HUES48 (cell line): ENCODE measurements at regions not wholly inside any gene's neighbourhood (a gene's known extent, or its start where the extent isn't known, plus 50 kb on each side); places are given as distances from the start of the nearest gene placed in this dataset.

Experiments used
- H3K27ac ChIP-seq: one replicate; pipeline ENCODE4 v1.7.0; 2013; ENCODE audit warnings: low read depth, low read length, inconsistent platforms
- H3K27me3 ChIP-seq: 2 replicates; pipeline ENCODE4 v1.6.1; 2013; ENCODE audit warnings: mild to moderate bottlenecking, low read length; ENCODE audit not compliant: control insufficient read depth, insufficient read depth
- H3K36me3 ChIP-seq: 2 replicates; pipeline ENCODE4 v1.6.1; 2013; ENCODE audit warnings: low read length; ENCODE audit not compliant: control insufficient read depth, insufficient read depth
- H3K4me1 ChIP-seq: 2 replicates; pipeline ENCODE4 v1.6.1; 2013; ENCODE audit warnings: mild to moderate bottlenecking, low read length; ENCODE audit not compliant: control insufficient read depth, insufficient read depth
- H3K4me3 ChIP-seq: 2 replicates; pipeline ENCODE4 v1.5.1; 2013; ENCODE audit warnings: mild to moderate bottlenecking, low read depth, low read length
- H3K9ac ChIP-seq: 2 replicates; pipeline ENCODE4 v1.6.1; 2013; ENCODE audit warnings: mild to moderate bottlenecking, low read depth, low read length, moderate library complexity
- H3K9me3 ChIP-seq: 2 replicates; pipeline ENCODE4 v1.6.1; 2013; ENCODE audit warnings: low read length; ENCODE audit not compliant: control insufficient read depth, insufficient read depth

DNA sequence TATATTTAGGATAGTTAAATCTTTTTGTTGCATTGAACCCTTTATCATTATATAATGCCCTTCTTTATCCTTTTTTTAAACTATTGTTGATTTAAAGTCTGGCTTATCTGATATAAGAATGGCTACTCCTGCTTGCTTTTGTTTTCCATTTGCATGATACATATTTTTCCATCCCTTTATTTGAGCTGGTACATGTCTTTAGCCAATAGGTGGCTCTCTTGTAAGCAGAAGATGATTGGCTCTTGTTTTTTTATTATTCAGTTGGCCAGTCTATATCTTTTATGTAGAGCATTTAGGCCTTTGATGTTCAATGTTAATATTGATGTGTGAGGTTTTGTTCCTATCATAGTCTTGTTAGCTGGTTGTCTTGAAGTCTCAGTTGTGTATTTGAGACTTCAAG, 99.5 kb upstream of the MCTP2 start:
- Histone ChIP-seq H3K9me3 (no peaks in the 10 kb centered on the region), H3K4me1 (no peaks in the 10 kb centered on the region), H3K9ac (no peak overlapping the region), H3K36me3 (no peaks in the 10 kb centered on the region), H3K4me3 (no peak overlapping the region), H3K27me3 (no peaks in the 10 kb centered on the region), H3K27ac (no peak overlapping the region)

DNA sequence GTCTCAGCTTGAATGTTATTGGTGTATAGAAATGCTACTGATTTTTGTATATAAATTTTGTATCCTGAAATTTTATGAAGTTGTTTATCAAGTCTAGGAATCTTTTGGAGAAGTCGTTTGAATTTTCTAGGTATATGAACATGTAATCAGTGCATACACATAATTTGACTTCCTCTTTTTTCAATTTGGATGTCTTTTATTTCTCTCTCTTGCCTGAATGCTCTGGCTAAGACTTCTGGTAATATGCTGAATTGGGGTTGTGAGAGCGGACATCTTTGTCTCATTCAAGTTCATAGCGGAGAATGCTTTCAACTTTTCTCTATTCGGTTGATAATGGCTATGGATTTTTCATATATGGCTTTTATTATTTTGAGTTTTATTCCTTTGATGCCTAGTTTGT, 100.9 kb upstream of the MCTP2 start:
- Histone ChIP-seq H3K4me3 (no peak overlapping the region), H3K27me3 (no peaks in the 10 kb centered on the region), H3K36me3 (no peaks in the 10 kb centered on the region), H3K4me1 (no peaks in the 10 kb centered on the region), H3K9me3 (no peaks in the 10 kb centered on the region), H3K27ac (no peak overlapping the region), H3K9ac (no peak overlapping the region)

DNA sequence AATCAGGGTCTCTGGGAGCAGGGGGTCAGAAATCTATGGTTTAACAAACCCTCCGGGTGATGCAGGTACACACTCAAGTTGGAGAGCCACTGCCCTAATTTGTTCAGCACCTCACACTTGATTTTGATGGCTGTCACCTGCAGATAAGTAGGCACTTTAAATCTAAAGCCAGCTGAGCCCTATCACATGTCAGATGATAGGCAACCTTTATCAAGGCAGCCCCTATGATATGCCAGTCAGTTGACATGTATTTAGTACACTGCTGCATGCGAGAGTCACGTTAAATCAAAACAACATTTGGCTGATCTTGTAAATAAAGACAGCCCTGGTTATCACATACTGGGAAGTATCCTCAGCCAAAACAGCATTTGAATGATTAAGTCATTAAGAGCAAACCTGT, 104.4 kb upstream of the MCTP2 start:
- H3K36me3 ChIP-seq: no peaks in the 10 kb centered on the region
- no peaks in the 10 kb centered on the region for H3K9me3 ChIP-seq
- no peak overlapping the region for H3K27ac ChIP-seq
- no peak overlapping the region for H3K9ac ChIP-seq
- no peaks in the 10 kb centered on the region for H3K27me3 ChIP-seq
- peaks cover 13% of the 10 kb centered on the region for H3K4me1 ChIP-seq
- H3K4me3 ChIP-seq: no peak overlapping the region

DNA sequence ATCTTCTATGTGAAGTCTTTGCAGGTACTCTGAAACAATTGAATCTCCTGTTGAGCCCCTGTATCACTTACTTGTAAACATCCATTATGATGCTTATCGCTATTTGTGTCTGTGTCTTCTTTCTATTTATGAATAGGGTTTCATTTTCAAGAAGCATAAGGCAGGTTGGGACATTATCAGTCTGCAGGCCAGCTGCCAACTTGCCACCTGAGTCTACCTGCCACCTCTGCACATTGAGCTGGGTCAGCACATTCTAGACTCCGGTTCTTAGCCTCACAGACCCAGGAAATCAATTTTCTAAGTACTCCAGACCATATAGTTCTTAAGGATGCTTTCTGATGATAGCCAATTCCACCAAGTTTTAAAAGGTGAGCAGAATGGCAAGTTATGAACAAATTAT, 105.7 kb upstream of the MCTP2 start:
- Histone ChIP-seq H3K27me3 (no peaks in the 10 kb centered on the region), H3K4me3 (no peak overlapping the region), H3K4me1 (peaks cover 13% of the 10 kb centered on the region), H3K9me3 (no peaks in the 10 kb centered on the region), H3K9ac (no peak overlapping the region), H3K27ac (no peak overlapping the region), H3K36me3 (no peaks in the 10 kb centered on the region)

DNA sequence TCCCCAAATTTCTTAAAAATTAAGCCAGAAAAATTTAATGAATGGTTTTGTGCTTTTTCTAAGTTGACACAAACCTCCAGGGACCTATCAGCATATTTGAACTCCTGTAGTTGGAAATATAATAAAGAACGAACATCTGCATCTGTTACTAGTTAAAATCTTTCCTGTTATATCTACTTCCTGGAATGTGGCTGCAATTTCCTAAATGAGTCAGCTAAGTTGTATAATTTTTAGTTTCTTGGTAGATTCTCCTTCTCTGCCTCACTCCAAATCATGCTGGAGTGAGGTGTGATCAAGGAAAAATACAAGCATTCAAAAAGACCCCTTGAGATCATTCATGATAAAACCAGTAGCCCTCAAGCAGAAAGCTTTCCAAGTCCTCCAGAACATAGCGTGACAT, 106.2 kb upstream of the MCTP2 start:
- no peak overlapping the region for H3K27ac ChIP-seq
- no peak overlapping the region for H3K4me3 ChIP-seq
- H3K9ac ChIP-seq: no peak overlapping the region
- no peaks in the 10 kb centered on the region for H3K36me3 ChIP-seq
- H3K4me1 ChIP-seq: peaks cover 13% of the 10 kb centered on the region
- no peaks in the 10 kb centered on the region for H3K27me3 ChIP-seq
- H3K9me3 ChIP-seq: no peaks in the 10 kb centered on the region

DNA sequence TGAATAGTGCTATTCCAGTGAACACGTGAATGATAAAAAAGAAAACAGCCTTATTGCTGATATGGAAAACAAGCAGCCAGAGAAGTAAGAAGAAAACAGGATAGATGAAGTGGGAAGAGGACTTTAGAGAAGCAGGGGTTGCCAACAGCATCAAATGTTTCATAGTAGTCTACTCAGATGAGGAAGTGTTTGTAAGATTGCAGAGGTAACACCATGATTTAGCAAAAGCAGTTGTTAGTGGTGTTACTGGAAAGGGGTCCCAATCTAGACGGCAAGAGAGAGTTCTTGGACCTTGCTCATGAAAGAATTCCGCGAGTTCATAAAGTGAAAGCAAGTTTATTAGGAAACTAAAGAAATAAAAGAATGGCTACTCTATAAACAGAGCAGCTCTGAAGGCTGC, 108.8 kb upstream of the MCTP2 start:
- H3K4me3 ChIP-seq: no peak overlapping the region
- H3K9me3 ChIP-seq: no peaks in the 10 kb centered on the region
- no peaks in the 10 kb centered on the region for H3K36me3 ChIP-seq
- peaks cover 13% of the 10 kb centered on the region for H3K4me1 ChIP-seq
- H3K9ac ChIP-seq: no peak overlapping the region
- H3K27ac ChIP-seq: no peak overlapping the region
- H3K27me3 ChIP-seq: no peaks in the 10 kb centered on the region

DNA sequence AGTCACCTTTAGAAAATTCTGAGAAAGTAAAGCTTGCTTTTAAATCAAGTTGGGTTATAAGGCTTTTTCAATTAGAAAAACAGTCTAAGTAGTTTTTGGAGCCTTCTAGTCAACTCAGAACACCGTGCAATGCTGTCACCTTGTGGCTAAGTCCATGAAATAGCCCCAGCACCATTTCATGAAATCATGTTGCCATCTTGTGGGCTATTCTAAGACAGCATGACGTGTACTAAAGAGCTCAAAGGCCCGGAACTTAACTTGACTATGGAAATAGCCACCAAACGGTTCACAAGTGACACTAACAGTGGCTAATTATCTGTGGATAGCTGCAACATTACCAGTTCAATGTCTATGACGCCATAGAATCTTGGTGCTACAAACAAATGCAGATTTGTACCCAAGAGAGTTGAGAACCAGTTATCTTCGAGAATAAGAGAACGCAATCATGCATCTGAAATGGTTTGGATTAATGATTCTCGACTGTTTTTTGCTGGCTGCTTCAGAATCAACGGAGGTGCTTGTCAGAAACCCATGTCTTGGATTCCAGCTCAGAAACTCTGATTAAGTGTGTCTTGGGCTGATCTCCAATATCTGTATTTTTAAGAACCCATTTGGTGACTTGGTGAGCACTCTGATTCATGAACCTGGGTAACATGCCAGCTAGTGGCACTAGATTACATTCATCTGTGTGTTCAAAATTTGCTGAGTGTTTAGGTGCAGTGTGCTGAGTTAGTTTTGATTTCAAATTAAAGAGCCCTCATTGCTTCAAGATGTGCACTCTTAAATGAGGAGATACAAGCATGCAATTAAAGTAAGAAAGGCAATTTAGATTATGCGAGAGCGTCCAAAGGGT, 111.2 kb upstream of the MCTP2 start:
- Histone ChIP-seq H3K4me3 (no peak overlapping the region), H3K9ac (no peak overlapping the region), H3K27ac (no peak overlapping the region), H3K9me3 (no peaks in the 10 kb centered on the region), H3K27me3 (no peaks in the 10 kb centered on the region), H3K36me3 (no peaks in the 10 kb centered on the region), H3K4me1 (peaks cover 13% of the 10 kb centered on the region)

DNA sequence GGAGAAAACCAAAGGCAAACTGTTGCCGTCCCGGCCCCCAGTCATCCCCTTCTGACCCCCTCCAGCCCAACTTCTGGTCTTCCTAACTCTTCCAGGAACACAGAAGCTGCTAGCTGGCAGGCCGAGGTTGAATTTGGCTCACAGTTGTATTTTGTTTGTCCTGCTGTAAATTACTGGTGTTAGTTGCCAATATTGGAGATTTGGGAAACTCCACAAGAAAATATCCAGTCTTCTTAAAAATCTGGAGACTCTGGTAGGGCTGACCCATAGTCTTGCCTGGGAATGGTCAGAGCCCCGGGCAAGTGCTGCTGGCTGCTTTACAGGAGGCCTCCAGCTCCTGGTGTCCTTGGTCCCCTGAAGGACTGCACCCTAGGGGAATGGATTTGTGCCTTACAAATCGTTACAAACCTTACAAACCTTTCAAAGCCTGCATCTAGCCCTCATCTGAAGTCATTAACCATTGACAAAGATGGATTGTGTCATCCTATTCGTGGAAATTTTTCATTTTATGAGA, 112.0 kb upstream of the MCTP2 start:
- Histone ChIP-seq H3K27me3 (no peaks in the 10 kb centered on the region), H3K9ac (no peak overlapping the region), H3K36me3 (no peaks in the 10 kb centered on the region), H3K27ac (no peak overlapping the region), H3K4me3 (no peak overlapping the region), H3K4me1 (peaks cover 11% of the 10 kb centered on the region), H3K9me3 (no peaks in the 10 kb centered on the region)

DNA sequence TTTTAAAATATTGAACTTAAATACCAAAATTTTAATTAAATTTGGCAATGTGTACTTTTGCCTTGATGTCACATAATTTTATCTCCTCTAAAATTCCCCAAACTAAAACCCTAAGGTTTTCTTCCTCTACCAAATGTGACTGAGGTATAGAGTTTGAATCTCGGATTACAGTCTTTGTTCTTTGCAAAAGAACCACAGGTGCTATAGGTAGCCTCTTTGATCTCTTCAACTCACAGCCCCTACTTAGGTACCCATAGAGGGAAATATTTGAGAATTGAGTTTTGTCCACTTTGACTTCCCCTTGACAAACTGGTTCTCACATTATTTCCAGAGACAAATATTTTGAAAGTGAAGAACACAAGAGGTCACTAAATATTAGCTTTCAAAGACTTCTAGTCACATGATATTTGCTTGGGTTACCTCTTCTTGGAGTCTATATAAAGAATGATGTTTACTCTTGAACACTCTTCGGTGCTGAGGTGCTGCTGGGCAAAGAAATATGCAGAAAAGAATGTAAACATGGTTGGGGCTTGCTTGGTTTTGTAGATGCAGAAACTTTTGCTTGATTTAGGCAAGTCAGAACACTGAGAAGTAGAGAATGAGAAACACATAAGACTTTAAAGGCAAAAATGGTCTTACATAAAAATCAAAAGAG, 120.8 kb upstream of the MCTP2 start:
- no peak overlapping the region for H3K4me3 ChIP-seq
- no peaks in the 10 kb centered on the region for H3K9me3 ChIP-seq
- no peaks in the 10 kb centered on the region for H3K36me3 ChIP-seq
- H3K4me1 ChIP-seq: peaks cover 16% of the 10 kb centered on the region
- H3K27ac ChIP-seq: no peak overlapping the region
- no peaks in the 10 kb centered on the region for H3K27me3 ChIP-seq
- H3K9ac ChIP-seq: no peak overlapping the region

DNA sequence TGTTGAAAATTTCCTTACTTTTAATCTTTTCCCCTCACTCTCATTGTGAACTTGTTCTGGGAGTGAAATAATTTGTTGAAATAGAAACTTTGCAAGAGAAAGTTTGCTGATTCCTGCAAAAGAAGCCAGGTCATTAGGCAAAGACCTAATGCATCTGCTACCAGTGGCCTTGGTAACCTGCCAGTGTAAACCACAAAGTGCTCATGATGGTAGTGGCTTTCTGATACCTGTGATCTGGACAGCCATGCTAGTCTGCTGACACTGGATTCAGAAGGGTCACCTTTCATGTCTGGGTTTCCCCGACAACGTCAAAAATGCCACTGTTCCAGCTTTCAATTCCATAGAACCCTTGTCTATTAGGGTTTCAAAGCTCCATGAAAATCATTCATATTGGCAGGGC, 123.7 kb upstream of the MCTP2 start:
- Histone ChIP-seq H3K9ac (no peak overlapping the region), H3K27ac (no peak overlapping the region), H3K4me3 (no peak overlapping the region), H3K9me3 (no peaks in the 10 kb centered on the region), H3K4me1 (peaks cover 16% of the 10 kb centered on the region), H3K36me3 (no peaks in the 10 kb centered on the region), H3K27me3 (no peaks in the 10 kb centered on the region)

DNA sequence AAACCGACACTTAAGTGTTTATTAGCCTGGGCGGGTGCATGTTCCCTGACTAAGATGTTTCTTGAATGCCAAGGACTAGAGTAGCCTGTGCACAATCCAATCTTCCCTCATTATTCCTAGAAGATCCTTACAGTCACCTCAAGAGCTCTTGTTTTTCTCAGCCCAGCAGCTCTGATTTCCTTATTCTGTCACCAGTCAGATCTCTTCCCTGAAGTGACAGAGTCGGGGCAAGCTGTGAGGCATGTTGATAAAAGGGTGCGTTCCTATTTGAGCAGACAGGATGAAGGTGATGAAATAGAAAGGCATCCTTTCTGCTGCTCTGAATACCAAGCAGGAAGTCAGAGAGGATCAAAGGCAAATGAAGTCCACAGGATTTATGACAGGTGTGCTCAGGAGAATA, 125.6 kb upstream of the MCTP2 start:
- Histone ChIP-seq H3K9me3 (no peaks in the 10 kb centered on the region), H3K4me3 (no peak overlapping the region), H3K36me3 (no peaks in the 10 kb centered on the region), H3K27ac (no peak overlapping the region), H3K27me3 (no peaks in the 10 kb centered on the region), H3K4me1 (peaks cover 14% of the 10 kb centered on the region), H3K9ac (no peak overlapping the region)
